ENCODE measurements at regions not wholly inside any gene's neighbourhood (a gene's known extent, or its start where the extent isn't known, plus 50 kb on each side); places are given as distances from the start of the nearest gene placed in this dataset.

- TF ChIP-seq POLR2A (IDR thresholded peaks at IDR 0.05) (no peak), CTCF (IDR thresholded peaks at IDR 0.05) (no peak)
These were observed 68.1 kb upstream of the TOX2 start for GRCh38 chr20:43846516-43846905.
